ENCODE measurements at regions not wholly inside any gene's neighbourhood (a gene's known extent, or its start where the extent isn't known, plus 50 kb on each side); places are given as distances from the start of the nearest gene placed in this dataset.

- Histone ChIP-seq H3K9ac (ENCODE audit: insufficient read length) (no peak overlapping the region), H3K36me3 (ENCODE audit: insufficient read depth, low read length) (no peaks in the 10 kb centered on the region), H3K4me3 (no peak overlapping the region), H3K9me3 (ENCODE audit: low read depth, low read length) (no peaks in the 10 kb centered on the region), H3K27ac (no peak overlapping the region)
- no peak for DNase-seq (ENCODE audit: low read depth, low spot score)
- TF ChIP-seq FOXP2 (optimal IDR thresholded peaks at IDR 0.05; ENCODE audit: control extremely low read depth, extremely low read length, insufficient read depth), result no peak
- TF ChIP-seq EZH2 (IDR thresholded peaks at IDR 0.05), result no peak
- no peak for TF ChIP-seq POLR2AphosphoS5 (IDR thresholded peaks at IDR 0.05; ENCODE audit: borderline replicate concordance, low read depth, low read length)
Observed at GRCh38 chr2:57973621-57974186, 72.9 kb upstream of the VRK2 start.

- no peak for DNase-seq (ENCODE audit: low read depth, low spot score)
- TF ChIP-seq POLR2AphosphoS5 (IDR thresholded peaks at IDR 0.05; ENCODE audit: borderline replicate concordance, low read depth, low read length) (no peak), EZH2 (IDR thresholded peaks at IDR 0.05) (no peak), FOXP2 (optimal IDR thresholded peaks at IDR 0.05; ENCODE audit: control extremely low read depth, extremely low read length, insufficient read depth) (no peak)
- no peaks in the 10 kb centered on the region for H3K36me3 ChIP-seq (ENCODE audit: insufficient read depth, low read length)
- H3K9ac ChIP-seq (ENCODE audit: insufficient read length), result no peak overlapping the region
- H3K4me3 ChIP-seq, result no peak overlapping the region
- H3K9me3 ChIP-seq (ENCODE audit: low read depth, low read length), result no peaks in the 10 kb centered on the region
- no peak overlapping the region for H3K27ac ChIP-seq
Observed at GRCh38 chr2:57979158-57979557, 67.4 kb upstream of the VRK2 start.

- no peak overlapping the region for H3K9ac ChIP-seq (ENCODE audit: insufficient read length)
- H3K9me3 ChIP-seq (ENCODE audit: low read depth, low read length), result no peaks in the 10 kb centered on the region
- no peaks in the 10 kb centered on the region for H3K36me3 ChIP-seq (ENCODE audit: insufficient read depth, low read length)
- DNase-seq (ENCODE audit: low read depth, low spot score), result no peak
- no peak overlapping the region for H3K27ac ChIP-seq
- no peak overlapping the region for H3K4me3 ChIP-seq
- TF ChIP-seq EZH2 (IDR thresholded peaks at IDR 0.05) (no peak), FOXP2 (optimal IDR thresholded peaks at IDR 0.05; ENCODE audit: control extremely low read depth, extremely low read length, insufficient read depth) (no peak), POLR2AphosphoS5 (IDR thresholded peaks at IDR 0.05; ENCODE audit: borderline replicate concordance, low read depth, low read length) (no peak)
Observed at GRCh38 chr2:57981083-57981768, 65.4 kb upstream of the VRK2 start.

- Histone ChIP-seq H3K9ac (ENCODE audit: insufficient read length) (no peak overlapping the region), H3K36me3 (ENCODE audit: insufficient read depth, low read length) (no peaks in the 10 kb centered on the region), H3K27ac (no peak overlapping the region), H3K4me3 (no peak overlapping the region), H3K9me3 (ENCODE audit: low read depth, low read length) (no peaks in the 10 kb centered on the region)
- TF ChIP-seq FOXP2 (optimal IDR thresholded peaks at IDR 0.05; ENCODE audit: control extremely low read depth, extremely low read length, insufficient read depth) (no peak), EZH2 (IDR thresholded peaks at IDR 0.05) (no peak), POLR2AphosphoS5 (IDR thresholded peaks at IDR 0.05; ENCODE audit: borderline replicate concordance, low read depth, low read length) (no peak)
- no peak for DNase-seq (ENCODE audit: low read depth, low spot score)
Observed at GRCh38 chr2:57987835-57988573, 58.6 kb upstream of the VRK2 start.

- Histone ChIP-seq H3K4me3 (no peak overlapping the region), H3K27ac (no peak overlapping the region), H3K9ac (ENCODE audit: insufficient read length) (no peak overlapping the region), H3K36me3 (ENCODE audit: insufficient read depth, low read length) (no peaks in the 10 kb centered on the region), H3K9me3 (ENCODE audit: low read depth, low read length) (no peaks in the 10 kb centered on the region)
- DNase-seq (ENCODE audit: low read depth, low spot score), result no peak
- TF ChIP-seq EZH2 (IDR thresholded peaks at IDR 0.05) (no peak), POLR2AphosphoS5 (IDR thresholded peaks at IDR 0.05; ENCODE audit: borderline replicate concordance, low read depth, low read length) (no peak), FOXP2 (optimal IDR thresholded peaks at IDR 0.05; ENCODE audit: control extremely low read depth, extremely low read length, insufficient read depth) (no peak)
Observed at GRCh38 chr2:57990118-57990725, 56.4 kb upstream of the VRK2 start.
